ENCODE measurements at regions not wholly inside any gene's neighbourhood (a gene's known extent, or its start where the extent isn't known, plus 50 kb on each side); places are given as distances from the start of the nearest gene placed in this dataset.

DNA sequence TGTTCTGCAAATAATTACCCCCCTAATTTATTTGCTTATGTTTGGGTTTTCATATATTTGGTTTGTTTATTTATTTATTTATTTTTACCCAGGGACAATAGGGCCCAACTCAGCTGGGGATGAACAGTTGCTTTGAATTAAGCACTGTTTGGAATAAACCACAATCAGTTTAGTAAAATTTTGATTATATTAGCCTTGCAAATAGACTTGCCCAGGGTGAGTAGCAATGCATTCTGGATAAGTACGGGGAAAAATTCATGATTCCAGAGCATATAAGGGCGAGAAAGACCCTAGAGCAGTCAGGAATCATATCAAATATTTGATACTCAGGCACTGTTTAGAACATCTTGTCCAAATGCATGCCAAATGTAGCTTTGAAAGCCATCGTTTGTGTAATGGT lies 242.7 kb downstream of the OMA1 start:
- H3K27ac ChIP-seq = no peak overlapping the region
- TF ChIP-seq CTCF (IDR thresholded peaks at IDR 0.05) = no peak
- no peaks in the 10 kb centered on the region for H3K4me1 ChIP-seq (ENCODE audit: control insufficient read depth in 1 of 2, low read depth in 2 of 2)
- ATAC-seq (ENCODE audit: insufficient number of reproducible peaks, low FRiP score, low read depth) = no peak
- no peaks in the 10 kb centered on the region for H3K9me3 ChIP-seq
- H3K4me3 ChIP-seq = no peak overlapping the region
- H3K27me3 ChIP-seq (replicated peaks; ENCODE audit: insufficient read depth) = no peaks in the 10 kb centered on the region
- no peaks in the 10 kb centered on the region for H3K36me3 ChIP-seq
- no peak for DNase-seq (ENCODE audit: low spot score)

DNA sequence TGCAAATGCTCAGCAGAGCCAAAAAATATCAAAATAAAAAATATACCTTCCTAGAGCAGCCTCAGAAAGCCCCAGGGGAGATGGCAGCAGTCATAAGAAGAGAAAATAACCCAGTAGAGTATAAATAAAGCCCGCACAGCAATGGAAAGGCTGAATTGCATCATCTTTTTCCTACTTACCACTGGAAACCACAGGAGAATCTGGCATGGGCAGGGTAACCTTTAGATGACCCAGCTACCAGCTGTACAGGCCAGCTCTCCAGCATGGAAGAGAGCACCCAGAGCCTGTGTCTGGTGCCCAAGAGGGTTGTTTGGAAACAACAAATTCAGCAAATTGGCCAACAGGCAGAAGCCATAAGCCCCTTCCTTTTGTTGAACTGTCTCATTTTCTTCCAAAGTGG lies 253.1 kb downstream of the OMA1 start:
- no peak overlapping the region for H3K4me3 ChIP-seq
- no peaks in the 10 kb centered on the region for H3K4me1 ChIP-seq (ENCODE audit: control insufficient read depth in 1 of 2, low read depth in 2 of 2)
- no peak for ATAC-seq (ENCODE audit: insufficient number of reproducible peaks, low FRiP score, low read depth)
- no peaks in the 10 kb centered on the region for H3K27me3 ChIP-seq (replicated peaks; ENCODE audit: insufficient read depth)
- H3K27ac ChIP-seq = no peak overlapping the region
- H3K9me3 ChIP-seq = no peaks in the 10 kb centered on the region
- no peak for TF ChIP-seq CTCF (IDR thresholded peaks at IDR 0.05)
- H3K36me3 ChIP-seq = no peaks in the 10 kb centered on the region
- no peak for DNase-seq (ENCODE audit: low spot score)

DNA sequence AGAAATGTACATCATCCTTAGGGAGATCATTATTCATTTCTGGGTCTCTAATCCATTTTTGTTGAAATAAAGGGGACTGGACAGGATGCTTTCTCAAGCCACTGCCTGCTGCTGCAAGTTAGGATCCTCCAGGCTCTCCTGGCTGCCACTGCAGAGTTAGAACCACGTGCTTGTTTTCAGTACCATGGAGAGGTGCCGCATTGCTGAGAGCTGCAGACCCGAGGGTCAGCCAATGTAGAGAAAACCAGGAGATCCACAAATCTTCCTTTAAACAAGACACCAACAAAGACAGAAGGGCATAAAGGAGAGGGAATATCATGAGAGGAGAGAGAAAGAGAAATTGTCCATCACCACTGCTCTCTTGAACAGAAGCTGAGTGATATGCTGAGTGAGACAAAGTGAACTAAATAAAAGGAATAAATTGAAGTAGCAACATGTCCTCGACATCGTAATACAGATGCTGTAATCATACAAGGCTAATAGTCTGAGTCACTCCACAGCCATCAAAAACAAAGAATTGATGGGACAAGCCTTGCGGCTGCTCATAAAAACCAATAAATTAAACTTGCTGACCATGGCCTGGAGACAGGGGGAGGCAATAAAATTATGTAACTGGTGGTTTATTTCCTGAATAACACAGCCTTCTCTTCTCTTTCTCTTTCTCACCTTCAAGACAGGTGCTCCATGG lies 255.7 kb downstream of the OMA1 start:
- Histone ChIP-seq H3K27me3 (replicated peaks; ENCODE audit: insufficient read depth) (no peaks in the 10 kb centered on the region), H3K9me3 (no peaks in the 10 kb centered on the region), H3K4me3 (no peak overlapping the region), H3K36me3 (no peaks in the 10 kb centered on the region), H3K27ac (no peak overlapping the region), H3K4me1 (ENCODE audit: control insufficient read depth in 1 of 2, low read depth in 2 of 2) (no peaks in the 10 kb centered on the region)
- DNase-seq (ENCODE audit: low spot score) = no peak
- no peak for ATAC-seq (ENCODE audit: insufficient number of reproducible peaks, low FRiP score, low read depth)
- no peak for TF ChIP-seq CTCF (IDR thresholded peaks at IDR 0.05)

- Histone ChIP-seq H3K4me1 (ENCODE audit: control insufficient read depth in 1 of 2, low read depth in 2 of 2) (no peaks in the 10 kb centered on the region), H3K27ac (no peak overlapping the region), H3K27me3 (replicated peaks; ENCODE audit: insufficient read depth) (no peaks in the 10 kb centered on the region), H3K4me3 (no peak overlapping the region), H3K9me3 (no peaks in the 10 kb centered on the region), H3K36me3 (no peaks in the 10 kb centered on the region)
- DNase-seq (ENCODE audit: low spot score) (no peak), ATAC-seq (ENCODE audit: insufficient number of reproducible peaks, low FRiP score, low read depth) (no peak)
- TF ChIP-seq CTCF (IDR thresholded peaks at IDR 0.05) = no peak
Observed at GRCh38 chr1:58288624-58289142, 257.8 kb downstream of the OMA1 start.

GRCh38 chr1:58287894-58288623 lies 258.5 kb downstream of the OMA1 start:
- Histone ChIP-seq H3K4me1 (ENCODE audit: control insufficient read depth in 1 of 2, low read depth in 2 of 2) (no peaks in the 10 kb centered on the region), H3K4me3 (no peak overlapping the region), H3K36me3 (no peaks in the 10 kb centered on the region), H3K9me3 (no peaks in the 10 kb centered on the region), H3K27ac (no peak overlapping the region), H3K27me3 (replicated peaks; ENCODE audit: insufficient read depth) (no peaks in the 10 kb centered on the region)
- no peak for TF ChIP-seq CTCF (IDR thresholded peaks at IDR 0.05)
- DNase-seq (ENCODE audit: low spot score) (no peak), ATAC-seq (ENCODE audit: insufficient number of reproducible peaks, low FRiP score, low read depth) (no peak)

All from thoracic aorta (tissue), 2 donors.